ENCODE measurements at regions not wholly inside any gene's neighbourhood (a gene's known extent, or its start where the extent isn't known, plus 50 kb on each side); places are given as distances from the start of the nearest gene placed in this dataset.

- ChIA-PET POLR2A (interaction anchor here (0.6 kb wide), 1 partner anchor 614 kb away, joined by 3 read pairs; no protein-coding TSS in a partner anchor), CTCF (interaction anchor here (0.9 to 1.2 kb wide), 3 partner anchors 13 to 28 kb away, joined by 3 to 5 read pairs (median 4); no protein-coding TSS in a partner anchor)
- BruUV-seq (replicated peaks), result no TSS peak
- no peak overlapping the region for H3K27ac Mint-ChIP-seq (ENCODE audit: low read depth, unreplicated experiment)
- intact Hi-C loops (cut with micrococcal nuclease), result no loop called here
- peaks cover 6% of the 10 kb centered on the region for H3K36me3 Mint-ChIP-seq (ENCODE audit: insufficient read depth, unreplicated experiment)
- H3K27me3 Mint-ChIP-seq (ENCODE audit: insufficient read depth, unreplicated experiment), result no peaks in the 10 kb centered on the region
- H3K4me3 Mint-ChIP-seq (ENCODE audit: unreplicated experiment), result no peak overlapping the region
- no peak for TF ChIP-seq CTCF (IDR thresholded peaks at IDR 0.05; ENCODE audit: unreplicated experiment)
- peaks cover 4% of the 10 kb centered on the region for H3K4me1 Mint-ChIP-seq (ENCODE audit: insufficient read depth, unreplicated experiment)
- no peaks in the 10 kb centered on the region for H3K9me3 Mint-ChIP-seq (ENCODE audit: unreplicated experiment)
- no peak for DNase-seq (ENCODE audit: unreplicated experiment)
Measured at GRCh38 chr20:16917636-16918035, 169.5 kb downstream of the OTOR start.

GRCh38 chr20:16918366-16918765 is 170.2 kb downstream of the OTOR start:
- POLR2A ChIA-PET, result no interaction called here
- H3K9me3 Mint-ChIP-seq (ENCODE audit: unreplicated experiment), result no peaks in the 10 kb centered on the region
- BruUV-seq (replicated peaks), result no TSS peak
- H3K4me1 Mint-ChIP-seq (ENCODE audit: insufficient read depth, unreplicated experiment), result peaks cover 11% of the 10 kb centered on the region
- intact Hi-C loops (cut with micrococcal nuclease), result no loop called here
- no peak overlapping the region for H3K27ac Mint-ChIP-seq (ENCODE audit: low read depth, unreplicated experiment)
- H3K4me3 Mint-ChIP-seq (ENCODE audit: unreplicated experiment), result no peak overlapping the region
- H3K27me3 Mint-ChIP-seq (ENCODE audit: insufficient read depth, unreplicated experiment), result no peaks in the 10 kb centered on the region
- CTCF ChIA-PET, result interaction anchor here (1.2 kb wide), 1 partner anchor 22 kb away, joined by 3 read pairs; no protein-coding TSS in a partner anchor
- H3K36me3 Mint-ChIP-seq (ENCODE audit: insufficient read depth, unreplicated experiment), result peaks cover 6% of the 10 kb centered on the region
- no peak for DNase-seq (ENCODE audit: unreplicated experiment)
- no peak for TF ChIP-seq CTCF (IDR thresholded peaks at IDR 0.05; ENCODE audit: unreplicated experiment)

GRCh38 chr20:16919841-16920240 is 171.7 kb downstream of the OTOR start:
- Mint-ChIP-seq H3K27me3 (ENCODE audit: insufficient read depth, unreplicated experiment) (no peaks in the 10 kb centered on the region), H3K9me3 (ENCODE audit: unreplicated experiment) (no peaks in the 10 kb centered on the region), H3K36me3 (ENCODE audit: insufficient read depth, unreplicated experiment) (peaks cover 6% of the 10 kb centered on the region), H3K27ac (ENCODE audit: low read depth, unreplicated experiment) (no peak overlapping the region), H3K4me3 (ENCODE audit: unreplicated experiment) (no peak overlapping the region), H3K4me1 (ENCODE audit: insufficient read depth, unreplicated experiment) (peaks cover 17% of the 10 kb centered on the region)
- ChIA-PET POLR2A (no interaction called here), CTCF (no interaction called here)
- no TSS peak for BruUV-seq (replicated peaks)
- no peak for DNase-seq (ENCODE audit: unreplicated experiment)
- TF ChIP-seq CTCF (IDR thresholded peaks at IDR 0.05; ENCODE audit: unreplicated experiment), result no peak
- intact Hi-C loops (cut with micrococcal nuclease), result no loop called here

GRCh38 chr20:16922834-16923233 is 174.7 kb downstream of the OTOR start:
- H3K36me3 Mint-ChIP-seq (ENCODE audit: insufficient read depth, unreplicated experiment), result no peaks in the 10 kb centered on the region
- H3K4me3 Mint-ChIP-seq (ENCODE audit: unreplicated experiment), result no peak overlapping the region
- H3K27ac Mint-ChIP-seq (ENCODE audit: low read depth, unreplicated experiment), result peak overlapping the region; percentile 12
- H3K9me3 Mint-ChIP-seq (ENCODE audit: unreplicated experiment), result no peaks in the 10 kb centered on the region
- H3K27me3 Mint-ChIP-seq (ENCODE audit: insufficient read depth, unreplicated experiment), result no peaks in the 10 kb centered on the region
- peaks cover 17% of the 10 kb centered on the region for H3K4me1 Mint-ChIP-seq (ENCODE audit: insufficient read depth, unreplicated experiment)
- ChIA-PET CTCF (interaction anchor here (1.1 kb wide), 1 partner anchor 20 kb away, joined by 3 read pairs; no protein-coding TSS in a partner anchor), POLR2A (interaction anchor here (0.7 kb wide), 1 partner anchor 158 kb away, joined by 3 read pairs; no protein-coding TSS in a partner anchor)
- no peak for TF ChIP-seq CTCF (IDR thresholded peaks at IDR 0.05; ENCODE audit: unreplicated experiment)
- no TSS peak for BruUV-seq (replicated peaks)
- DNase-seq (ENCODE audit: unreplicated experiment), result peak; percentile 80
- intact Hi-C loops (cut with micrococcal nuclease), result no loop called here
